Vagina (tissue), 2 donors: ENCODE measurements at regions not wholly inside any gene's neighbourhood (a gene's known extent, or its start where the extent isn't known, plus 50 kb on each side); places are given as distances from the start of the nearest gene placed in this dataset.

Experiments used
- DNase-seq, 2 donors: peaks; one replicate each; pipeline ENCODE4 v3.0.0-alpha.2; 2017; ENCODE audit errors: extremely low spot score in 2 of 2
- H3K27ac ChIP-seq: fragments of 200-600 bp; sonication (generic); one replicate; pipeline ENCODE4 v1.5.1; 2019
- H3K27me3 ChIP-seq: fragments of 200-600 bp; sonication (generic); one replicate; pipeline ENCODE4 v1.5.1; 2019
- H3K36me3 ChIP-seq, 2 donors: fragments of 200-600 bp; sonication (generic); one replicate each; pipeline ENCODE4 v1.5.1; 2017 to 2019
- H3K4me1 ChIP-seq: fragments of 200-600 bp; sonication (generic); one replicate; pipeline ENCODE4 v1.5.1; 2019
- H3K4me3 ChIP-seq, 2 donors: fragments of 200-600 bp; sonication (generic); 1 replicate in 1 of 2; 2 replicates in 1 of 2; pipeline ENCODE4 v1.5.1; 2016 to 2019
- H3K9me3 ChIP-seq: fragments of 200-600 bp; sonication (generic); one replicate; pipeline ENCODE4 v1.5.1; 2019
- CTCF ChIP-seq, 3 experiments: fragments of 450-650 bp in 2 of 3; fragments of 200-600 bp in 1 of 3; sonication (generic) in 1 of 3; IDR thresholded peaks; one replicate each; pipeline ENCODE4 v1.5.1; 2017 to 2019; ENCODE audit warnings: antibody characterized with exemption in 3 of 3, mild to moderate bottlenecking in 2 of 3, moderate library complexity in 2 of 3
- POLR2A ChIP-seq, 2 donors: fragments of 450-650 bp; IDR thresholded peaks; one replicate each; pipeline ENCODE4 v1.6.1; 2017; ENCODE audit warnings: antibody characterized with exemption in 2 of 2, mild to moderate bottlenecking in 2 of 2, moderate library complexity in 2 of 2
- POLR2AphosphoS5 ChIP-seq, 2 donors: sonication (generic); formaldehyde crosslinking; IDR thresholded peaks; one replicate each; pipeline ENCODE4 v1.9.0; 2017; ENCODE audit warnings: antibody characterized with exemption in 2 of 2, mild to moderate bottlenecking in 2 of 2, low read depth in 1 of 2; ENCODE audit not compliant: insufficient read depth in 1 of 2
- intact Hi-C: fragments of 100-400 bp; cut with DNase I; formaldehyde crosslinking; loops from one replicate; pipeline ENCODE4 v1.15.1; 2023

- H3K36me3 ChIP-seq, result no peaks in the 10 kb centered on the region
- no peak for TF ChIP-seq CTCF (IDR thresholded peaks at IDR 0.05)
- TF ChIP-seq POLR2A (IDR thresholded peaks at IDR 0.05), result no peak
- no peak for TF ChIP-seq POLR2AphosphoS5 (IDR thresholded peaks at IDR 0.05; ENCODE audit: insufficient read depth in 1 of 2, low read depth in 1 of 2)
- no peak for DNase-seq
- H3K4me1 ChIP-seq, result no peaks in the 10 kb centered on the region
- no peak overlapping the region for H3K4me3 ChIP-seq
- H3K27ac ChIP-seq, result no peak overlapping the region
- H3K9me3 ChIP-seq, result no peaks in the 10 kb centered on the region
- intact Hi-C loops, result no loop called here
- no peaks in the 10 kb centered on the region for H3K27me3 ChIP-seq
Measured at GRCh38 chr5:101174981-101175380, 271.9 kb upstream of the ST8SIA4 start.

GRCh38 chr5:101163088-101163487, 260.0 kb upstream of the ST8SIA4 start:
- Histone ChIP-seq H3K36me3 (no peaks in the 10 kb centered on the region), H3K9me3 (no peaks in the 10 kb centered on the region), H3K27ac (no peak overlapping the region), H3K4me1 (no peaks in the 10 kb centered on the region), H3K4me3 (no peak overlapping the region), H3K27me3 (no peaks in the 10 kb centered on the region)
- TF ChIP-seq CTCF (IDR thresholded peaks at IDR 0.05), result no peak
- no peak for TF ChIP-seq POLR2A (IDR thresholded peaks at IDR 0.05)
- no peak for TF ChIP-seq POLR2AphosphoS5 (IDR thresholded peaks at IDR 0.05; ENCODE audit: insufficient read depth in 1 of 2, low read depth in 1 of 2)
- DNase-seq, result no peak
- intact Hi-C loops, result no loop called here

- TF ChIP-seq CTCF (IDR thresholded peaks at IDR 0.05) (no peak), POLR2AphosphoS5 (IDR thresholded peaks at IDR 0.05; ENCODE audit: insufficient read depth in 1 of 2, low read depth in 1 of 2) (no peak), POLR2A (IDR thresholded peaks at IDR 0.05) (no peak)
- no peak for DNase-seq
- intact Hi-C loops, result no loop called here
- H3K27ac ChIP-seq, result no peak overlapping the region
- H3K4me1 ChIP-seq, result no peaks in the 10 kb centered on the region
- no peaks in the 10 kb centered on the region for H3K9me3 ChIP-seq
- H3K4me3 ChIP-seq, result no peak overlapping the region
- H3K36me3 ChIP-seq, result no peaks in the 10 kb centered on the region
- H3K27me3 ChIP-seq, result no peaks in the 10 kb centered on the region
Measured at GRCh38 chr5:101160002-101160401, 256.9 kb upstream of the ST8SIA4 start.

- TF ChIP-seq POLR2AphosphoS5 (IDR thresholded peaks at IDR 0.05; ENCODE audit: insufficient read depth in 1 of 2, low read depth in 1 of 2) (no peak), CTCF (IDR thresholded peaks at IDR 0.05) (no peak), POLR2A (IDR thresholded peaks at IDR 0.05) (no peak)
- Histone ChIP-seq H3K27me3 (no peaks in the 10 kb centered on the region), H3K9me3 (no peaks in the 10 kb centered on the region), H3K4me1 (no peaks in the 10 kb centered on the region), H3K27ac (no peak overlapping the region), H3K36me3 (no peaks in the 10 kb centered on the region), H3K4me3 (no peak overlapping the region)
- DNase-seq, result no peak
- intact Hi-C loops, result no loop called here
Measured at GRCh38 chr5:101159006-101159405, 255.9 kb upstream of the ST8SIA4 start.

GRCh38 chr5:101153526-101153925, 250.4 kb upstream of the ST8SIA4 start:
- H3K9me3 ChIP-seq, result no peaks in the 10 kb centered on the region
- intact Hi-C loops, result no loop called here
- H3K4me3 ChIP-seq, result no peak overlapping the region

More at GRCh38 chr5:101153526-101153925, 250.4 kb upstream of the ST8SIA4 start:
- DNase-seq, result no peak
- no peaks in the 10 kb centered on the region for H3K27me3 ChIP-seq
- H3K4me1 ChIP-seq, result no peaks in the 10 kb centered on the region
- H3K36me3 ChIP-seq, result no peaks in the 10 kb centered on the region
- TF ChIP-seq POLR2A (IDR thresholded peaks at IDR 0.05) (no peak), POLR2AphosphoS5 (IDR thresholded peaks at IDR 0.05; ENCODE audit: insufficient read depth in 1 of 2, low read depth in 1 of 2) (no peak), CTCF (IDR thresholded peaks at IDR 0.05) (no peak)
- no peak overlapping the region for H3K27ac ChIP-seq
